ENCODE measurements at regions not wholly inside any gene's neighbourhood (a gene's known extent, or its start where the extent isn't known, plus 50 kb on each side); places are given as distances from the start of the nearest gene placed in this dataset.
"Not testable (repeated sequence)": the region's sequence is repeated elsewhere in the genome, so short reads cannot be mapped to it uniquely, and the experiment has no call there.

DNA sequence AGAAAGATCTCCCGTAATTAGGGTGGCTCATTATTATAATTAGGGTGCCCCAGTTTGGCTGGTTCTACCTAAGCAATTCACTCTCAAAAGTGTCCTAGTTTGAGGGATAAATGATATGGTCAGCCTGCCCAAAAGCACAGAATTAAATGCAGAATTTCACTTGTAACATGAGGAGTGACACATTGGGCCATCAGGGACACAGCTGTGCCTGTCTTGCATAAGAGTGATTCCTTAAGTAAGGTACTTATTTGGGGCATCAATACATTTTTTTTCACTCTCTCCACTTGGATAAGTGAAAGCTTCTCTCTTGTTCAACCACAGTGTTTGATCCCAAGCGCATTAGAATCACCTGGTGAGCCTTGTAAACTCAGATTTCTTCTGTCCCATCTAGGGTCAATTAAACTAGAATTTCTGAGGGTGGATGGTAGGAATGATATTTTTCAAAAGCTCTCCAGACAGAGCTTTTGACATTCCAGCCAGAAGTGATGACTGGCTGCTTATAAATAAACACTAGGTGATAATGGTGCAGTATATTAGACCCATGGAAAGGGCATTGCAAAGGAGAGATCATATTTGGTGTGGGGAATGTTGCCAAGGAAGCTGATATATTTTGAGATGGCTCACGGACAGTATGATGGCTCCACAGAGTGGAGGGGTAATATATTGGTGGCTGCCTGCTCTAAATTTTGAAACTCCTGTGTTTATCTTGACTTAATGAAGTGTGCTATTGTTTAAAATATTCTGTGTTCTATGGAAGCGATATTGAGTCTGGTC lies 458.1 kb upstream of the RASGRP1 start:
- no peak for DNase-seq (ENCODE audit: low spot score)

DNA sequence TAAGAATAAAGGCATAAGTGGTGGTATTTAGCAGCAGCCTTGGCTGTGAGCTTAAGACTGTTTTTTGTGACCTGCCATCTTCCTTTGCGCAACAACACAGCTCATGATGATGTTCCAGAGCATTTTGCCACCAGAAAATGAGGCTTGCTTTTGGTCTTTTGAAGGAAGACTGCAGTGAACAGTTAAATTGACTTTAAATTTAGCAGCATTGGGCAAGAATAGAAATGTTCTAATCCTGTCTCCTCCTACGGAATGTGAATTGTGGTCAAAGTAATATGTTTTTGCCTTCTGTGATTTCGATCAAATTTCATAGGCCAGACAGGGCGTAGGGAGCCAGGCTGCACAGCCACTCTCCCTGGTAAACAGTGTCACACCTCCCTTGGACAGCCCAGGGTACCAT lies 460.7 kb upstream of the RASGRP1 start:
- no peak for DNase-seq (ENCODE audit: low spot score)

GRCh38 chr15:39025881-39026280 lies 461.3 kb upstream of the RASGRP1 start:
- DNase-seq (ENCODE audit: low spot score), result no peak

GRCh38 chr15:39028069-39028468 lies 463.5 kb upstream of the RASGRP1 start:
- DNase-seq (ENCODE audit: low spot score), result no peak

- no peak for DNase-seq (ENCODE audit: low spot score)
Observed at GRCh38 chr15:39029741-39030140, 465.1 kb upstream of the RASGRP1 start.

DNA sequence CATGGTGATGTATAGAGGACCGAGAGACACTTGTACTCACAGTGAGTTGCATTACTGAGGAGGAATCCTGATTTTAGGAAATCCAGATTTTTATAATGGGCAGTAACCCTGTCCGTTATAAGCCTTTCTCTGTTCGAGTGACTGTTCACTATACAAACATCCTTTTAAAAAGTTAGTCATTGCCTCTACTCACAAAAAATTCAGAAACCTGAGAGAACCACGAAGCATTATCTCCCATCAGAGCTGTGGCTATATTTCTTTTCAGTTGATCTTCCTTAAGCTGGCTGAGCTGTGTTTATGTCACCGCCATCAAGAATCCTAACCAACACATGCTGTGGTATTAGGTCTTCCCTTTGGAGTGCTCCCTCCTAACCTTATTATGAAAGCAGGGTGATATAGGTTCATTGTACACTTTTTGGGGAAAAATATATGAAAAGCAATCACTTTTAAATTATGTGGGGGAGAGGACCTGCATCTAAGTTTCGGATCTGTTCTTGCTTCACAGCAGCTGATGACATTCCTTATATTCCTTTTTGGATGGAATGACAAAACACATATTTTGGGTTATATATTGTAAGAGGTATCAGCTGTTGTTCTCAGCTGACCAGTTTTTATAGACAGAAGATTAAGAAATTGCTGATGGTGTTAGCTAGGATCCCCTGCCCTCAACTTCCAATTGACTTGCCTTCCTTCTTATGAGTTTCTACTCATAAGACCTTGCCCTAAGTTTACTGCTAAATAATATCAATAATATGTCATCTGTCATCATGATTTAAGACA lies 465.9 kb upstream of the RASGRP1 start:
- DNase-seq (ENCODE audit: low spot score), result no peak

DNA sequence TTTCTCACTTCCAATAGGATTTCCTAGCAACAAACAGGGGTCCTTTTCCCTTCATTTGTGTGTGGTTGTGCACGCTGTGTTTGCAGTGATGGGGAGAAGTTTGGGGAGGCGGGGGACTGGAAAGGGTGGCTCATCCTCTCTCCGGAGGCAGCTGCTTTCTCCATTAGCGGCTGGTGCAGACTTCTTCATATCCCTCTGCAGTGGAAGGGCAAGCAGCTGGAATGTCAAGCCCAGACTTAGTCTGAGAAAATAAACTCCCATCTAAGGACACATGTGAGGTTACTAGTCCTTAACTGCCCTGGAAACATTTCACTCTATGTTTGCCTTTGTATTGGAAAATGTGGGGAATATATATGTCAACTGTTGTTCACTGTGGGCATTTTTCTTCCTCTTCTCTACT lies 467.0 kb upstream of the RASGRP1 start:
- no peak for DNase-seq (ENCODE audit: low spot score)

GRCh38 chr15:39034816-39035215 lies 470.2 kb upstream of the RASGRP1 start:
- DNase-seq (ENCODE audit: low spot score), result no peak

GRCh38 chr15:39037611-39038010 lies 473.0 kb upstream of the RASGRP1 start:
- not testable (repeated sequence) for DNase-seq (ENCODE audit: low spot score)

GRCh38 chr15:39040861-39041260 lies 476.2 kb upstream of the RASGRP1 start:
- DNase-seq (ENCODE audit: low spot score), result no peak

- DNase-seq (ENCODE audit: low spot score), result no peak
Observed at GRCh38 chr15:39041979-39042495, 477.4 kb upstream of the RASGRP1 start.

DNA sequence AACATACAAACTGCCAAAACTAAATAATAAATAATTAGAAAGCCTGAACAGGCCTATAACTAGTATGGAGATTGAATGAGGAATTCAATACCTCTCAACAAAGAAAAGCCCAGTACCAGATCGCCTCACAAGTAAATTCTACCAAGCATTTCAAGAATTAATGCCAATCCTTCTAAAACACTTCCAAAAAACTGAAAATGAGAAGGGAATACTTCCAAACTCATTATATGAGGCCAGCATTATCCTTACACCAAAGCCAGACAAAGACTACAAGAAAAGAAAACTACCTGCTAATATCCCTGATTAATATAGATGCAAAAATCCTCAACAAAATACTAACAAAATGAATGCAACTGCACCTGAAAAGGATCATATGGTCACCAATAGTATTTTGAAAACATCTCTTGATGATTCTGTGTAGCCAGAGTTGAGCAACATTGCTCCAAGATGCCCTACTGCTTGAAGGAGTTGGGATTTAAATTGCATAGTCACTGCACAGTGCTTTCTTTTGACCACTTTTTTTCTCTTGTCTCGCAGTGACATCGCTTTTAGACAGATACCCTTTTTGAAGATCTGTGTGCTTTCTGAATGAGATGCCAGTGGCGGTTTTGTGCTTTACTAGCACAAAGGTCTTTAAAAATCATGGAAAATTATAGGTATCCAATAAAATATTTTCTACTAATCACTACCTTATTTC lies 487.2 kb upstream of the RASGRP1 start:
- DNase-seq (ENCODE audit: low spot score), result no peak

GRCh38 chr15:39052323-39052705 lies 487.7 kb upstream of the RASGRP1 start:
- no peak for DNase-seq (ENCODE audit: low spot score)

GRCh38 chr15:39053480-39053879 lies 488.9 kb upstream of the RASGRP1 start:
- DNase-seq (ENCODE audit: low spot score), result no peak

- no peak for DNase-seq (ENCODE audit: low spot score)
Observed at GRCh38 chr15:39054128-39054732, 489.6 kb upstream of the RASGRP1 start.

DNA sequence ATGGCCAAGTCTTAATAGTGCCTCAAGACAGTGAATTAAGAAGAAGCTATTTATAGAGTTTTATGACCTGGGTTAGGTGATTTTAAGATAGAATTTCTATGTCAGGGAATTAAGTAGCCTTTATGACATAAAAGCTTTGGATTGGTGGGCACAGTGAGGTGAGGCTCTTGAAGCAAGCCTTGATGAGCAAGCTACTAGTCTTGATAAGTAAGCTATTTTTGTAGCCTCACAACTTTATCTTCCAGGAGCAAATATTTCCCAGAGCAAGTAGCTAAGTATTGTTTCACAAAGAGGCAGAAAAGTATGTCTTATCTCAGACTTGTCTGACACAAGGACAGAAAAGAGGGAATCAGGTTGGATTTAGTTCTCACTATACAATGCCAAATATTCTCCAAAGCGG lies 491.7 kb upstream of the RASGRP1 start:
- DNase-seq (ENCODE audit: low spot score), result no peak

DNA sequence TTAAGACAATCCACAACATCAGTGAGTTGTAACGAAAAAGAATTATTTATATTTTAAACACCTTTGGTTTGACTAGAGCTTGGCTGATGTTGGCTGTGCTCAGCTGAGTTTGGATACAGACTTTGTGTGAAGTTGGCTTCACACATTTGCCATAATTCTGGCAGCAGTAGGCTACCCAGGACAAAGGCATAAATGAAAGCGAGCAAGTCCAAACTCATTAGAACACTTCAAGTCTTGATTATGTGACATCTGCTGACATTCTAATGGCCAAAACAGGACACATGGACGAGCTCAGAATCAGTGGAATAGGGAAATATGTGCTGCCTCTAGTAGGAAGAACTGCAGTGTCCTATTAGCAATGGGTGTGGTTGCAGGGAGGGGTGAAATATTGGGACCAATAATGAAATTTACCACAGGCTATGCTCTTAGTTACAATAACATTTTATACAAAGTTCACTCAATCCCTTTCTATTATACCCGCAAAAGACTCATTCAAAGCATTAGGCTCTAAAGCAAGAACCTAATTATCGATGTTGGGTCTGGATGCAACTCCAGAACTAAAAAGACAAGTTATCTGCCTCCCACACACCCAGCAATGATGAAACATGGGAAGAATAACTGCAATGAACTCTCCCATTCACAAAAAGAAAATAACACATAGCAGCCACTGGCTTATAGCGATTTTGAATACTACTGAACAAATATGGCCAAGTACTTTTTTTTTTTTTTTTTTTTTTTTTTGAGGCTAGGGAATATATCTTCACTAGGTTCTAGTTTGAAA lies 493.9 kb upstream of the RASGRP1 start:
- DNase-seq (ENCODE audit: low spot score), result no peak

- DNase-seq (ENCODE audit: low spot score), result no peak
Observed at GRCh38 chr15:39059917-39060316, 495.3 kb upstream of the RASGRP1 start.

DNA sequence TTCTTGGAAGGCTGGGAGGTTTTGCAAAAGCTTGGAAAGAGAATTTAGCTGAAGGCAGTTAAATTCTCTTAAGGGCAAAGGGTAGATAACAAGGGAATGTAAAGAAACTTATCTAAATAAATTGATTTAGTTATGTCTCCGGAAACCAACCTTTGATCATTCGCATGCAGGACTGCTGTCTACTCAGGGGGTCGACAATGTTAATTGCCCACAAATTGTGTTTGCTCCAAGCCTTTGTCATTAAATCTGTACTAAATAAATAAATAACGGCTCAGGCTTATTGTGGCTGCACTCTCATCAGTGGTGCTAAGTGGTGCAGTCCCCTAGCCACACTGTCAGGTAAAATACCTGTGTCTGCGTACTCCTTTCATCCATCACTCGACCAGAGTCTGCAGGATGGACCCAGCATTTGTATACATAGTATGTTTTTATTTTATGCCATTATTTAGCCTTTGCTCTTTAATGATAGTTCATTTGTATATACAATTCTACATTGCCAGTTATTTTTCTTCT lies 497.4 kb upstream of the RASGRP1 start:
- no peak for DNase-seq (ENCODE audit: low spot score)

DNA sequence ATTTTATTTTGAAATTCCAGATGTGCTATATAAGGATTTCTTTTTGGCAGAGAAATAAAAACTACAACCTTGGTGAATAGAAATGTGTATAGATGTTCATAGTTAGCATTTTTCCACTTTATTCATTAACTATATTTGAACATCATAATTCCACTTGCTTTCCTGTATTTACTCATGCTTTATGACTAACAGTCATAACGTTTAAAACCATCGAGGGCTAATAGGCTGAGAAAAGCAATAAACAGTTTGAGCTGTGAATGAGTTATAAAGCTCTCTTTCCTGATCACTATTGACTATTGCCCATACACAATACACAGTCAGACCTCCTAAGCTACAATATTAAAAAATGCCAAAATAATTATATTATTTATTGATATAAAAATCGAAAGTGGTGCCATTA lies 502.1 kb upstream of the RASGRP1 start:
- DNase-seq (ENCODE audit: low spot score), result no peak
